ENCODE measurements at regions not wholly inside any gene's neighbourhood (a gene's known extent, or its start where the extent isn't known, plus 50 kb on each side); places are given as distances from the start of the nearest gene placed in this dataset.

DNA sequence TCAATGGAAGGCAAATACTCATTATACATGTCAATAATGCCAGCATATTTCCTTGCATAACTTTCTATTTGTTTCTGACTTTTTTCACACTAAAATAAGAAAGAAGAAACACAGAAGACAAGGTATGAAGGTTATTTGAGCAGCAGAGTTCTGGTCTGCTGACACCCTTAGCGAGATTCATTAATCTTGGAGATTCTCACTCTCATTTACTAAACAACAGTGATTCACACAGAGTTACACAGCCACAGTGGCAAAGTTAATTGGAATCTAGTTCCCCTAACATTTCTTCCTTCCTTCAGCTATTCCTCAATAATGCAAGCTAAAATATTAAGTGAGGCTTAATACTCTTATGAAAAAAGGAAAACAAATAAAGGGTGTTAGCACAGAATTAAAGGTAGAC, 1044.0 kb downstream of the IGSF11 start:
- Histone ChIP-seq H3K27me3 (ENCODE audit: control insufficient read depth in 1 of 2, insufficient read depth in 1 of 2, low read length in 2 of 2) (peaks cover 0 to 21% of the 10 kb centered on the region in 2 experiments), H3K9me3 (ENCODE audit: control insufficient read depth, low read length) (no peaks in the 10 kb centered on the region), H2BK5ac (ENCODE audit: low read depth, low read length, poor library complexity, severe bottlenecking) (no peak overlapping the region), H2BK15ac (ENCODE audit: low read depth, poor library complexity, severe bottlenecking) (no peak overlapping the region), H2AK5ac (ENCODE audit: low read length, severe bottlenecking) (no peak overlapping the region), H2BK120ac (ENCODE audit: low read depth, low read length) (no peak overlapping the region), H3K79me1 (replicated peaks; ENCODE audit: low read length, poor library complexity, severe bottlenecking) (no peaks in the 10 kb centered on the region), H3K4me1 (ENCODE audit: control insufficient read depth, insufficient read depth, low read depth, low read length) (no peaks in the 10 kb centered on the region), H3K36me3 (ENCODE audit: control insufficient read depth in 1 of 2, insufficient read depth in 2 of 2, low read depth in 1 of 2, low read length in 2 of 2) (no peaks in the 10 kb centered on the region), H2BK12ac (ENCODE audit: low read length in 2 of 2) (no peak overlapping the region), H3K4me3 (ENCODE audit: insufficient read depth in 1 of 2, low read depth in 1 of 2, low read length in 2 of 2) (no peak overlapping the region), H2AFZ (ENCODE audit: low read depth, low read length) (no peak overlapping the region), H3K14ac (ENCODE audit: low read length in 2 of 2) (no peak overlapping the region), H3K23ac (ENCODE audit: low read length in 2 of 2) (no peak overlapping the region), H4K91ac (ENCODE audit: low read length) (no peak overlapping the region), H3K9ac (ENCODE audit: low read length) (no peak overlapping the region), H3K18ac (ENCODE audit: low read depth in 1 of 2, low read length in 2 of 2) (no peak overlapping the region), H3K4me2 (ENCODE audit: low read length, poor library complexity, severe bottlenecking) (no peak overlapping the region), H3K27ac (ENCODE audit: low read length, poor library complexity, severe bottlenecking) (no peak overlapping the region), H4K8ac (ENCODE audit: low read length) (no peak overlapping the region), H3K4ac (ENCODE audit: low read depth in 1 of 2, low read length in 2 of 2) (no peak overlapping the region)
- 88% methylated on average over 1 of the region's 1 CpG for WGBS
- no peak for DNase-seq

GRCh38 chr3:117995842-117996437, 1038.7 kb downstream of the IGSF11 start:
- Histone ChIP-seq H2BK15ac (ENCODE audit: low read depth, poor library complexity, severe bottlenecking) (no peak overlapping the region), H3K36me3 (ENCODE audit: control insufficient read depth in 1 of 2, insufficient read depth in 2 of 2, low read depth in 1 of 2, low read length in 2 of 2) (no peaks in the 10 kb centered on the region), H4K8ac (ENCODE audit: low read length) (no peak overlapping the region), H3K14ac (ENCODE audit: low read length in 2 of 2) (no peak overlapping the region), H3K4me2 (ENCODE audit: low read length, poor library complexity, severe bottlenecking) (no peak overlapping the region), H2BK12ac (ENCODE audit: low read length in 2 of 2) (no peak overlapping the region), H3K18ac (ENCODE audit: low read depth in 1 of 2, low read length in 2 of 2) (no peak overlapping the region), H3K4me1 (ENCODE audit: control insufficient read depth, insufficient read depth, low read depth, low read length) (peaks cover 9% of the 10 kb centered on the region), H3K4ac (ENCODE audit: low read depth in 1 of 2, low read length in 2 of 2) (no peak overlapping the region), H3K9ac (ENCODE audit: low read length) (no peak overlapping the region), H4K91ac (ENCODE audit: low read length) (no peak overlapping the region), H3K79me1 (replicated peaks; ENCODE audit: low read length, poor library complexity, severe bottlenecking) (no peaks in the 10 kb centered on the region), H2AFZ (ENCODE audit: low read depth, low read length) (no peak overlapping the region), H3K9me3 (ENCODE audit: control insufficient read depth, low read length) (no peaks in the 10 kb centered on the region), H3K27ac (ENCODE audit: low read length, poor library complexity, severe bottlenecking) (no peak overlapping the region), H2BK120ac (ENCODE audit: low read depth, low read length) (no peak overlapping the region), H3K27me3 (ENCODE audit: control insufficient read depth in 1 of 2, insufficient read depth in 1 of 2, low read length in 2 of 2) (peaks cover 0 to 36% of the 10 kb centered on the region in 2 experiments), H2BK5ac (ENCODE audit: low read depth, low read length, poor library complexity, severe bottlenecking) (no peak overlapping the region), H3K4me3 (ENCODE audit: insufficient read depth in 1 of 2, low read depth in 1 of 2, low read length in 2 of 2) (no peak overlapping the region), H3K23ac (ENCODE audit: low read length in 2 of 2) (no peak overlapping the region), H2AK5ac (ENCODE audit: low read length, severe bottlenecking) (no peak overlapping the region)
- 36% methylated on average over 8 of the region's 9 CpGs for WGBS
- DNase-seq: no peak

- Histone ChIP-seq H3K9me3 (ENCODE audit: control insufficient read depth, low read length) (no peaks in the 10 kb centered on the region), H2BK5ac (ENCODE audit: low read depth, low read length, poor library complexity, severe bottlenecking) (no peak overlapping the region), H4K8ac (ENCODE audit: low read length) (no peak overlapping the region), H3K79me1 (replicated peaks; ENCODE audit: low read length, poor library complexity, severe bottlenecking) (no peaks in the 10 kb centered on the region), H3K27me3 (ENCODE audit: control insufficient read depth in 1 of 2, insufficient read depth in 1 of 2, low read length in 2 of 2) (peaks cover 0 to 36% of the 10 kb centered on the region in 2 experiments), H2BK12ac (ENCODE audit: low read length in 2 of 2) (no peak overlapping the region), H4K91ac (ENCODE audit: low read length) (no peak overlapping the region), H3K4me3 (ENCODE audit: insufficient read depth in 1 of 2, low read depth in 1 of 2, low read length in 2 of 2) (peak overlapping the region; percentile 58 to 84), H3K4me1 (ENCODE audit: control insufficient read depth, insufficient read depth, low read depth, low read length) (peaks cover 9% of the 10 kb centered on the region), H3K9ac (ENCODE audit: low read length) (peak overlapping the region; percentile 31), H3K23ac (ENCODE audit: low read length in 2 of 2) (peak overlapping the region in 1 of 2 experiments; percentile 14), H2AK5ac (ENCODE audit: low read length, severe bottlenecking) (no peak overlapping the region), H2AFZ (ENCODE audit: low read depth, low read length) (no peak overlapping the region), H3K14ac (ENCODE audit: low read length in 2 of 2) (peak overlapping the region in 1 of 2 experiments; percentile 68), H2BK120ac (ENCODE audit: low read depth, low read length) (no peak overlapping the region), H3K4ac (ENCODE audit: low read depth in 1 of 2, low read length in 2 of 2) (no peak overlapping the region), H3K27ac (ENCODE audit: low read length, poor library complexity, severe bottlenecking) (no peak overlapping the region), H3K36me3 (ENCODE audit: control insufficient read depth in 1 of 2, insufficient read depth in 2 of 2, low read depth in 1 of 2, low read length in 2 of 2) (no peaks in the 10 kb centered on the region), H3K4me2 (ENCODE audit: low read length, poor library complexity, severe bottlenecking) (peak overlapping the region; percentile 66), H3K18ac (ENCODE audit: low read depth in 1 of 2, low read length in 2 of 2) (peak overlapping the region in 1 of 2 experiments; percentile 4), H2BK15ac (ENCODE audit: low read depth, poor library complexity, severe bottlenecking) (no peak overlapping the region)
- peak; percentile 80 for DNase-seq
- WGBS: 4% methylated on average over 48 of the region's 48 CpGs
These were observed 1037.2 kb downstream of the IGSF11 start for GRCh38 chr3:117997201-117998049.

- no peak overlapping the region for H2BK5ac ChIP-seq (ENCODE audit: low read depth, low read length, poor library complexity, severe bottlenecking)
- no peak overlapping the region for H3K18ac ChIP-seq (ENCODE audit: low read depth in 1 of 2, low read length in 2 of 2)
- H2BK15ac ChIP-seq (ENCODE audit: low read depth, poor library complexity, severe bottlenecking): no peak overlapping the region
- H4K8ac ChIP-seq (ENCODE audit: low read length): no peak overlapping the region
- peaks cover 0 to 36% of the 10 kb centered on the region in 2 experiments for H3K27me3 ChIP-seq (ENCODE audit: control insufficient read depth in 1 of 2, insufficient read depth in 1 of 2, low read length in 2 of 2)
- H2BK120ac ChIP-seq (ENCODE audit: low read depth, low read length): no peak overlapping the region
- H3K27ac ChIP-seq (ENCODE audit: low read length, poor library complexity, severe bottlenecking): no peak overlapping the region
- H3K4me2 ChIP-seq (ENCODE audit: low read length, poor library complexity, severe bottlenecking): no peak overlapping the region
- DNase-seq: peak; percentile 13
- no peak overlapping the region for H3K9ac ChIP-seq (ENCODE audit: low read length)
- H3K4me3 ChIP-seq (ENCODE audit: insufficient read depth in 1 of 2, low read depth in 1 of 2, low read length in 2 of 2): no peak overlapping the region
- no peak overlapping the region for H2BK12ac ChIP-seq (ENCODE audit: low read length in 2 of 2)
- no peak overlapping the region for H4K91ac ChIP-seq (ENCODE audit: low read length)
- H2AK5ac ChIP-seq (ENCODE audit: low read length, severe bottlenecking): no peak overlapping the region
- no peaks in the 10 kb centered on the region for H3K79me1 ChIP-seq (replicated peaks; ENCODE audit: low read length, poor library complexity, severe bottlenecking)
- H2AFZ ChIP-seq (ENCODE audit: low read depth, low read length): no peak overlapping the region
- no peaks in the 10 kb centered on the region for H3K36me3 ChIP-seq (ENCODE audit: control insufficient read depth in 1 of 2, insufficient read depth in 2 of 2, low read depth in 1 of 2, low read length in 2 of 2)
- peaks cover 9% of the 10 kb centered on the region for H3K4me1 ChIP-seq (ENCODE audit: control insufficient read depth, insufficient read depth, low read depth, low read length)
- no CpG with 5 or more reads among the region's 4 CpGs for WGBS
- no peak overlapping the region for H3K23ac ChIP-seq (ENCODE audit: low read length in 2 of 2)
- H3K4ac ChIP-seq (ENCODE audit: low read depth in 1 of 2, low read length in 2 of 2): no peak overlapping the region
- H3K14ac ChIP-seq (ENCODE audit: low read length in 2 of 2): no peak overlapping the region
- no peaks in the 10 kb centered on the region for H3K9me3 ChIP-seq (ENCODE audit: control insufficient read depth, low read length)
These were observed 1036.6 kb downstream of the IGSF11 start for GRCh38 chr3:117998071-117998470.

All from mesenchymal stem cell (in vitro differentiated cells and primary cell).